Right cardiac atrium (tissue), 5 donors: ENCODE measurements at regions not wholly inside any gene's neighbourhood (a gene's known extent, or its start where the extent isn't known, plus 50 kb on each side); places are given as distances from the start of the nearest gene placed in this dataset.

Source experiments
- ATAC-seq, 2 donors: fragments of 200-7000 bp; cut with Tn5 transposase; one replicate each; pipeline versions ENCODE4 v1.8.0 to v1.9.1; 2020; ENCODE audit warnings: moderate library complexity in 2 of 2, mild to moderate bottlenecking in 1 of 2
- DNase-seq, 3 donors: peaks; one replicate each; pipeline ENCODE4 v3.0.0-alpha.2; 2020
- H3K27ac ChIP-seq: one replicate; pipeline ENCODE4 v1.5.1; 2013; ENCODE audit warnings: mild to moderate bottlenecking, low read length, control low read depth, moderate library complexity
- H3K27me3 ChIP-seq: one replicate; pipeline ENCODE4 v1.6.1; 2013; ENCODE audit not compliant: control insufficient read depth, insufficient read depth
- H3K4me1 ChIP-seq: one replicate; pipeline ENCODE4 v1.6.1; 2013; ENCODE audit warnings: low read length; ENCODE audit not compliant: control insufficient read depth, insufficient read depth
- H3K4me3 ChIP-seq: one replicate; pipeline ENCODE4 v1.5.1; 2013; ENCODE audit warnings: low read length, control low read depth
- H3K9me3 ChIP-seq: one replicate; pipeline ENCODE4 v1.6.1; 2013; ENCODE audit warnings: low read length; ENCODE audit not compliant: control insufficient read depth
- WGBS: extraction: QIAGEN DNeasy Blood & Tissue Kit; methylation state at CpG from one replicate; pipeline ENCODE4 v1.1.7; 2013; 5-methylcytosine and 5-hydroxymethylcytosine counted together
- intact Hi-C, 4 donors: fragments of 100-400 bp; cut with DNase I; formaldehyde crosslinking; loops; one replicate each; pipeline versions ENCODE4 v1.11.0 to v1.14.0; 2022 to 2023
- donor health status: healthy with polysubstance abuse.
- donor health status: DM: no; HTN: yes; CAD: no.
- donor health status: DM: no; HTN: no; CAD: no.
- donor health status: DM: no; HTN: yes; CAD: no; lungs with severe emphysema.
- donor health status: DM: yes; HTN: yes; CAD: no.

DNA sequence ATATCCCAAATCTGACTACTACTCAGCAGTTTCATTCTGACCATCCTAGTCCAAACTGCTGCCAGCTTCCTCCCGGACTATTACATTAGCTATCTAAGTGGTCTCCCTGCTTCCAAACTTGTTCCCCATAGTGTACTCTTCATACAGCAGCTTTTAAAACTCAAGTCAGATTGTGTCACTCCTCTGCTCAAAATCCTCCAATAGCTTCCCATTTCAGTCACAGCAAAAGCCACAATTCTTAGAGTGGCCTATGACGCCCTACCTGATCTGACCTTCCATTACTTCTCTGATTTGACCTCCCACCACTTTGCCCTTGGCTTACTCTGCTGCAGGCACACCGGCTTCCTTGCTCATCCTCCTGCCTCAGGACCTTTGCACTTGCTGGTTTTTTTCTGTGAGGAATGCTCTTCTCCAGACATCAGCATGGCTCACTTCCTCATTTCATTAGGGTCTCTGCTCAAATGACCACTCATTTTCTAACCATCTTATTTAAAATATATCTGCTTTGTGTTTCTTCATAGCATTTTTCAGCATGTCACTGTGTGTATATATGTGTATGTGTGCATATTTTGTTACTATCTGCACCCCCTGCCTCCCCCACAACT is 111.1 kb upstream of the DTNBP1 start:
- H3K4me1 ChIP-seq, result no peaks in the 10 kb centered on the region
- peak in 1 of 2 donors; percentile 11 for ATAC-seq
- H3K27me3 ChIP-seq, result no peaks in the 10 kb centered on the region
- H3K27ac ChIP-seq, result no peak overlapping the region
- intact Hi-C loops, result no loop called here
- no peak for DNase-seq
- no peak overlapping the region for H3K4me3 ChIP-seq
- H3K9me3 ChIP-seq, result no peaks in the 10 kb centered on the region
- 89% methylated on average over 3 of the region's 3 CpGs for WGBS

GRCh38 chr6:15770347-15771143 is 107.7 kb upstream of the DTNBP1 start:
- Histone ChIP-seq H3K27ac (no peak overlapping the region), H3K27me3 (no peaks in the 10 kb centered on the region), H3K4me1 (no peaks in the 10 kb centered on the region), H3K4me3 (no peak overlapping the region), H3K9me3 (no peaks in the 10 kb centered on the region)
- WGBS, result 89% methylated on average over 4 of the region's 4 CpGs
- ATAC-seq (no peak), DNase-seq (no peak)
- intact Hi-C loops, result no loop called here

GRCh38 chr6:15769511-15770018 is 106.7 kb upstream of the DTNBP1 start:
- H3K4me1 ChIP-seq, result no peaks in the 10 kb centered on the region
- ATAC-seq, result no peak
- H3K4me3 ChIP-seq, result no peak overlapping the region
- intact Hi-C loops, result no loop called here
- no peaks in the 10 kb centered on the region for H3K27me3 ChIP-seq
- 80% methylated on average over 5 of the region's 5 CpGs for WGBS
- no peaks in the 10 kb centered on the region for H3K9me3 ChIP-seq
- no peak overlapping the region for H3K27ac ChIP-seq
- no peak for DNase-seq

GRCh38 chr6:15768999-15769398 is 106.2 kb upstream of the DTNBP1 start:
- intact Hi-C loops, result no loop called here
- Histone ChIP-seq H3K4me1 (no peaks in the 10 kb centered on the region), H3K4me3 (no peak overlapping the region), H3K27me3 (no peaks in the 10 kb centered on the region), H3K9me3 (no peaks in the 10 kb centered on the region), H3K27ac (no peak overlapping the region)
- DNase-seq (no peak), ATAC-seq (no peak)
- WGBS, result 73% methylated on average over 5 of the region's 5 CpGs

DNA sequence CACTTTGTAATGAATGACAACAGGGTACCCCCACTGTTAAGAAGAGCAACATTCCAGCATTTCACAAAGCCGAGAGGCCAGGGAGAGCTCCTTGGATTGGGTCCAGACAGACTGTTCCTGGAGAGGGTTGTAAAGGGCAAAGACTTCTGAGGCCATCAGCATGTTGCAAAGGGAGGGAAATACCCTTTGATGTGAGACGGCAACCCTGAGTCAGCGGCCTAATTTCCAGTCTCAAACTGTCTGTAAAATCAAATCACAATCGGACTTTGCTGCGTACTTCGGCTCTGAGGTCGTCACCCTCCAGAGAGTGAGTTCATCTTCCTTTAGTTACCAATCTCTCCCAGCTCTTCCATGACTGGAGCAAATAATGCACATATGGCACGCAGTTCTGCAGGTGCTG is 101.0 kb upstream of the DTNBP1 start:
- no peaks in the 10 kb centered on the region for H3K4me1 ChIP-seq
- H3K27ac ChIP-seq, result no peak overlapping the region
- intact Hi-C loops, result no loop called here
- H3K27me3 ChIP-seq, result no peaks in the 10 kb centered on the region
- peak; percentile 19 to 77 for ATAC-seq
- no peak for DNase-seq
- H3K9me3 ChIP-seq, result no peaks in the 10 kb centered on the region
- WGBS, result 36% methylated on average over 8 of the region's 8 CpGs
- no peak overlapping the region for H3K4me3 ChIP-seq

DNA sequence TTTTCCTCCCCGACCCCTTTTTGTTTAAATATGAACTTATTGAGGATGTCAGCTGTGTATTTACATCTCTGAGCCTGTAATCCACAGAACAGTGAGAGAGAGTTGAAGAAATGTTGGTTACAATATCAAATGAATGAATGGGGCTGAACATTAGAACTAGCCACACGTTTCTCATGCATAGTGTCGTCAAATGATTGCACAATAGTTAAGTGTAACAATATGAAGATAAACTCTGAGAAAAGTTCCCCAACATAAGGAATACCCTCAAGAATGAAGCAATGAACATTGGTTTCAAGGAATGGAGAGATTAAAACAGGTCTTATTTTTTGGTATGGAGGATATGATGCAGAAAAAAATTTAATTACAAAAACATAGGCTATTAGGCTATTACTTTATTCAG is 100.5 kb upstream of the DTNBP1 start:
- intact Hi-C loops, result no loop called here
- Histone ChIP-seq H3K27ac (no peak overlapping the region), H3K27me3 (no peaks in the 10 kb centered on the region), H3K4me1 (no peaks in the 10 kb centered on the region), H3K9me3 (no peaks in the 10 kb centered on the region), H3K4me3 (no peak overlapping the region)
- ATAC-seq, result no peak
- WGBS, result 82% methylated on average over 3 of the region's 3 CpGs
- no peak for DNase-seq

DNA sequence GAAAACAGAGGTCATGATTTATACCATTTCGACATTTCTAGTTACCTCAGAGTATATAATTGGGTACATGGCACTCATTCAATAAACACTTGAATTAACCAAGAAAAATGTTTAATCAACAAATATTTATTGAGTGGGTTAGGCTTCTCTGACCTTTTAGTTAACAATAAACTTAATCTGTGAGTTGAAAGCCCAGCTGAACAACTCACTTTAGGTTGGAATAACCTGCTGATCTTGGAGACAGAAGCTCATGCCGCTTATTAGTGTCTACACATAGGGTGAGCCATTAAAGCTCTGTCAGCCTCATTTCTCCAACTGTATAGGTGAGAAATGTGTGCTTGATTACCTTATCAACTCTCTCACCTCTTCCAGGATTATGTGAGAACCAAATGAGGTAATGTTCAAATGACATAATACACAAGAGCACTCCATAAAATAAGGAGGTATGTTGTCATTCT is 98.2 kb upstream of the DTNBP1 start:
- 85% methylated on average over 2 of the region's 2 CpGs for WGBS
- H3K27me3 ChIP-seq, result no peaks in the 10 kb centered on the region
- ATAC-seq (no peak), DNase-seq (no peak)
- no peak overlapping the region for H3K4me3 ChIP-seq
- H3K27ac ChIP-seq, result no peak overlapping the region
- intact Hi-C loops, result no loop called here
- H3K9me3 ChIP-seq, result no peaks in the 10 kb centered on the region
- no peaks in the 10 kb centered on the region for H3K4me1 ChIP-seq

GRCh38 chr6:15758631-15759215 is 95.9 kb upstream of the DTNBP1 start:
- Histone ChIP-seq H3K27ac (no peak overlapping the region), H3K9me3 (no peaks in the 10 kb centered on the region), H3K27me3 (no peaks in the 10 kb centered on the region), H3K4me1 (no peaks in the 10 kb centered on the region), H3K4me3 (no peak overlapping the region)
- no peak for ATAC-seq
- peak in 2 of 3 donors; percentile 45 to 50 for DNase-seq
- intact Hi-C loops, result no loop called here
- WGBS, result 98% methylated on average over 36 of the region's 36 CpGs

DNA sequence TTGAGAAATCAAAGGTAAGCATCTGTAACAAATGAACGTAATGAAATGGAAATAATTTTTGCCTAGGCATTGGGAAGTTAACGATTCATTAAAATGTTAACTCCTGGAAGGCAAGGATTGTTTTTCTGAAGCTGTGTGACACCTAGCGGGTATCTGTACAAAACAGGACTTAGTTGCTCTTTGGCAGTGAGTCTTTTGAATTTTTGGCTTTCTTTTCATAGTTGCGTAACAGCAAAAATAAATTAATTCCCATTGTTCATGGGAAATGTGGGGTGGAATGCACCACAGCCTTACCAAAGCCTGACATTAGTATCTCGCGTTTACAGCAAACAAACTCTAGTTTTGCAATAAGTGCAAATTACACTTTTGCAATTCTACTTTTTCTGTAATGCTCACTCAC is 92.7 kb upstream of the DTNBP1 start:
- intact Hi-C loops, result no loop called here
- Histone ChIP-seq H3K27me3 (no peaks in the 10 kb centered on the region), H3K4me1 (no peaks in the 10 kb centered on the region), H3K4me3 (no peak overlapping the region), H3K9me3 (no peaks in the 10 kb centered on the region), H3K27ac (no peak overlapping the region)
- peak in 1 of 2 donors; percentile 63 for ATAC-seq
- DNase-seq, result no peak
- 72% methylated on average over 6 of the region's 6 CpGs for WGBS

DNA sequence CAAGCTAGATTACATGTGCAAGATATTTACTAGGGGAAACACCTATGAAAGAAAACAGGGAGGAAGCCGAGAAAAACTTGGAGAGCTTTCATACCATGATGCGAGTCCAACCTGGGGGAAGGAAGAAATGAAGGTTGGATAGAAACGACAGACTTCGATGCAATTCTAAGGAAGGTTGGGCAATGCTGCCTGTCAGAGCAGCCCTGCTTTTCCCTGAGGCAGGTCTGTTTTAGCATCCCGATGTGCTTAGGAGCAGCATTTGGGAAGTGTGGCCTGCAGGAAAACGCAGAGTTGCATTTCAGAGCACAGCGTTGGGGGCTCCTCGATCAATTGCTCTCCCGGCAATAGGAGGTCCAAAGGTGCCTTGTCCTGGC is 91.9 kb upstream of the DTNBP1 start:
- ATAC-seq, result no peak
- Histone ChIP-seq H3K4me1 (no peaks in the 10 kb centered on the region), H3K9me3 (no peaks in the 10 kb centered on the region), H3K4me3 (no peak overlapping the region), H3K27me3 (no peaks in the 10 kb centered on the region), H3K27ac (no peak overlapping the region)
- 94% methylated on average over 9 of the region's 9 CpGs for whole genome bisulfite sequencing
- DNase-seq, result no peak
- intact Hi-C loops, result no loop called here

GRCh38 chr6:15754035-15754705 is 91.3 kb upstream of the DTNBP1 start:
- intact Hi-C loops, result no loop called here
- DNase-seq (peak in 2 of 3 donors; percentile 30 to 53), ATAC-seq (peak in 1 of 2 donors; percentile 36)
- Histone ChIP-seq H3K27me3 (no peaks in the 10 kb centered on the region), H3K9me3 (no peaks in the 10 kb centered on the region), H3K27ac (no peak overlapping the region), H3K4me3 (no peak overlapping the region), H3K4me1 (no peaks in the 10 kb centered on the region)
- 78% methylated on average over 5 of the region's 5 CpGs for WGBS
